Heart right ventricle (tissue), 16 donors: ENCODE measurements at regions not wholly inside any gene's neighbourhood (a gene's known extent, or its start where the extent isn't known, plus 50 kb on each side); places are given as distances from the start of the nearest gene placed in this dataset.

Experiments used
- ATAC-seq, 8 donors: fragments of 200-7000 bp; cut with Tn5 transposase; one replicate each; pipeline ENCODE4 v1.9.1; 2020; ENCODE audit warnings: mild to moderate bottlenecking in 8 of 8, moderate library complexity in 8 of 8, moderate number of reproducible peaks in 1 of 8
- DNase-seq, 2 donors: peaks; one replicate each; pipeline ENCODE4 v3.0.0-alpha.2; 2020
- H3K27ac ChIP-seq, 10 donors: fragments of 200-600 bp; sonication (generic) in 2 of 10; one replicate each; pipeline versions ENCODE4 v1.5.0 to v1.8.0; 2020 to 2022; ENCODE audit warnings: mild to moderate bottlenecking in 3 of 10
- H3K27me3 ChIP-seq, 7 donors: fragments of 200-600 bp; one replicate each; pipeline ENCODE4 v1.8.0; 2021 to 2022; ENCODE audit warnings: mild to moderate bottlenecking in 2 of 7
- H3K36me3 ChIP-seq, 9 donors: fragments of 200-600 bp; sonication (generic) in 1 of 9; one replicate each; pipeline versions ENCODE4 v1.5.0 to v1.8.0; 2020 to 2022; ENCODE audit warnings: mild to moderate bottlenecking in 2 of 9
- H3K4me1 ChIP-seq, 9 donors: fragments of 200-600 bp; sonication (generic) in 1 of 9; one replicate each; pipeline versions ENCODE4 v1.5.0 to v1.8.0; 2020 to 2022; ENCODE audit warnings: mild to moderate bottlenecking in 4 of 9
- H3K4me3 ChIP-seq, 10 donors: fragments of 200-600 bp; sonication (generic) in 2 of 10; one replicate each; pipeline versions ENCODE4 v1.5.0 to v1.8.0; 2020 to 2022; ENCODE audit warnings: mild to moderate bottlenecking in 7 of 10, moderate library complexity in 2 of 10
- H3K9me3 ChIP-seq, 11 donors: fragments of 200-600 bp in 10 of 11; sonication (generic) in 2 of 11; one replicate each; pipeline versions ENCODE4 v1.5.0 to v1.8.0; 2013 to 2022; ENCODE audit warnings: mild to moderate bottlenecking in 2 of 11, control low read depth in 1 of 11, moderate library complexity in 1 of 11
- CTCF ChIP-seq, 9 donors: fragments of 200-600 bp; sonication (generic) in 2 of 9; IDR thresholded peaks; one replicate each; pipeline versions ENCODE4 v1.5.0 to v1.8.0; 2021 to 2022; ENCODE audit warnings: antibody characterized with exemption in 9 of 9, mild to moderate bottlenecking in 5 of 9, moderate library complexity in 1 of 9
- WGBS, 2 donors: extraction: QIAGEN DNeasy Blood & Tissue Kit; methylation state at CpG; one replicate each; pipeline ENCODE4 v1.1.7; 2013; ENCODE audit warnings: inconsistent platforms in 1 of 2; 5-methylcytosine and 5-hydroxymethylcytosine counted together
- intact Hi-C, 10 donors: fragments of 100-400 bp; cut with DNase I; formaldehyde crosslinking; loops; one replicate each; pipeline versions ENCODE4 v1.11.1 to v1.14.2; 2022
- donor health status: Arrhythmogenic right ventricular cardiomyopathy.
- donor health status: ischemic (EF 13 %, LVEDD 7.1; RV severe dilation, severe dysfunction).
- donor health status: healthy with polysubstance abuse.
- donor health status: DM: no; HTN: yes; CAD: no.
- donor health status: DM: no; HTN: no; CAD: no.
- donor health status: ischemic (EF 25% LVEDD 6.9; RV normal size, moderate dysfunction).
- donor health status: ischemic (EF 25% LVEDD 5.7; RV mildly dilated, moderate dysfunction).
- donor health status: healthy.
- donor health status: DM: yes; HTN: yes; CAD: no.
- donor health status: Ischemic cardiomyopathy.
- donor health status: ischemic (EF 35%, LVEDD 5.7; RV mildly dilated, moderate dysfunction).
- donor health status: nonischemic (EF 11% LVEDD 7.7; RV severe dilation, severe dysfunction).
- donor health status: DM: yes; HTN: yes; CAD: no.
- donor health status: PGD.
- donor health status: ischemic (EF 29% LVEDD 5.4; RV normal size, mild dysfunction).
- donor health status: nonischemic (EF 23%, LVEDD 6.1; RV moderate dilation, normal function).

GRCh38 chr2:222064286-222064685 is 234.5 kb downstream of the PAX3 start:
- no peak for DNase-seq
- intact Hi-C loops = loop anchor here in 1 of 10 donors (10.0 kb wide), 1 partner anchor 221 kb away; no protein-coding TSS in a partner anchor
- Histone ChIP-seq H3K36me3 (no peaks in the 10 kb centered on the region), H3K4me3 (no peak overlapping the region), H3K27ac (no peak overlapping the region), H3K4me1 (no peaks in the 10 kb centered on the region), H3K27me3 (peaks cover 0 to 31% (median 14%) of the 10 kb centered on the region in 7 donors), H3K9me3 (no peaks in the 10 kb centered on the region)
- ATAC-seq = no peak
- no peak for TF ChIP-seq CTCF (IDR thresholded peaks at IDR 0.05)
- WGBS, 2 donors = 91 to 93% methylated on average over 2 of the region's 2 CpGs

GRCh38 chr2:222058819-222059445 is 239.9 kb downstream of the PAX3 start:
- no peaks in the 10 kb centered on the region for H3K36me3 ChIP-seq
- no peak for TF ChIP-seq CTCF (IDR thresholded peaks at IDR 0.05)
- ATAC-seq = no peak
- DNase-seq = no peak
- intact Hi-C loops = loop anchor here in 9 of 10 donors (5.0 to 10.0 kb wide), 6 partner anchors 246 to 556 kb away; no protein-coding TSS in a partner anchor
- 59% methylated on average over 2 of the region's 2 CpGs for WGBS, 2 donors
- no peaks in the 10 kb centered on the region for H3K9me3 ChIP-seq
- H3K27ac ChIP-seq = no peak overlapping the region
- no peak overlapping the region for H3K4me3 ChIP-seq
- peaks cover 0 to 6% (median 0%) of the 10 kb centered on the region in 9 donors for H3K4me1 ChIP-seq
- H3K27me3 ChIP-seq = peaks cover 0 to 60% (median 43%) of the 10 kb centered on the region in 7 donors

- intact Hi-C loops = loop anchor here in 9 of 10 donors (5.0 to 10.0 kb wide), 6 partner anchors 247 to 557 kb away; no protein-coding TSS in a partner anchor
- WGBS, 2 donors = 21 to 22% methylated on average over 6 of the region's 6 CpGs
- ATAC-seq (peak in 5 of 8 donors; percentile 57 to 67 (median 60)), DNase-seq (no peak)
- H3K27me3 ChIP-seq = peaks cover 0 to 75% (median 55%) of the 10 kb centered on the region in 7 donors
- no peaks in the 10 kb centered on the region for H3K36me3 ChIP-seq
- no peaks in the 10 kb centered on the region for H3K9me3 ChIP-seq
- no peak overlapping the region for H3K27ac ChIP-seq
- H3K4me3 ChIP-seq = no peak overlapping the region
- peak; percentile 22 to 75 (median 67) for TF ChIP-seq CTCF (IDR thresholded peaks at IDR 0.05)
- H3K4me1 ChIP-seq = peaks cover 0 to 6% (median 0%) of the 10 kb centered on the region in 9 donors
Observed at GRCh38 chr2:222057347-222058073, 241.3 kb downstream of the PAX3 start.

- WGBS, 2 donors = 10 to 15% methylated on average over 4 of the region's 4 CpGs
- intact Hi-C loops = loop anchor here in 9 of 10 donors (5.0 to 10.0 kb wide), 6 partner anchors 249 to 559 kb away; no protein-coding TSS in a partner anchor
- Histone ChIP-seq H3K4me3 (no peak overlapping the region), H3K27me3 (peaks cover 0 to 94% (median 70%) of the 10 kb centered on the region in 7 donors), H3K36me3 (no peaks in the 10 kb centered on the region), H3K4me1 (peaks cover 0 to 6% (median 0%) of the 10 kb centered on the region in 9 donors), H3K9me3 (no peaks in the 10 kb centered on the region), H3K27ac (no peak overlapping the region)
- ATAC-seq (no peak), DNase-seq (no peak)
- TF ChIP-seq CTCF (IDR thresholded peaks at IDR 0.05) = no peak
Observed at GRCh38 chr2:222055328-222055727, 243.5 kb downstream of the PAX3 start.
